Neural progenitor cell (in vitro differentiated cells): ENCODE measurements at regions not wholly inside any gene's neighbourhood (a gene's known extent, or its start where the extent isn't known, plus 50 kb on each side); places are given as distances from the start of the nearest gene placed in this dataset.

Experiments
- DNase-seq: peaks from one replicate; pipeline ENCODE4 v3.0.0-alpha.2; 2016; ENCODE audit warnings: low spot score
- H2AFZ ChIP-seq: fragments of 200-600 bp; sonication (generic); replicated peaks from 2 replicates; pipeline ENCODE4 v1.6.1; 2016; ENCODE audit warnings: antibody characterized with exemption
- H3F3A ChIP-seq: fragments of 200-600 bp; sonication (generic); 2 replicates; pipeline ENCODE4 v1.6.1; 2016; ENCODE audit warnings: antibody characterized with exemption, low read depth
- H3K27ac ChIP-seq: fragments of 200-600 bp; sonication (generic); 2 replicates; pipeline ENCODE4 v1.5.1; 2016; ENCODE audit warnings: mild to moderate bottlenecking
- H3K27me3 ChIP-seq: fragments of 200-600 bp; sonication (generic); 2 replicates; pipeline ENCODE4 v1.6.1; 2016; ENCODE audit warnings: mild to moderate bottlenecking, moderate library complexity
- H3K36me3 ChIP-seq: fragments of 200-600 bp; sonication (generic); 2 replicates; pipeline ENCODE4 v1.5.1; 2016
- H3K4me1 ChIP-seq: fragments of 200-600 bp; sonication (generic); 2 replicates; pipeline ENCODE4 v1.6.1; 2016; ENCODE audit warnings: mixed run types
- H3K4me2 ChIP-seq: fragments of 200-600 bp; sonication (generic); 2 replicates; pipeline ENCODE4 v1.6.1; 2016
- H3K4me3 ChIP-seq: fragments of 200-600 bp; sonication (generic); 2 replicates; pipeline ENCODE4 v1.5.1; 2016
- H3K79me2 ChIP-seq: fragments of 200-600 bp; sonication (generic); 2 replicates; pipeline ENCODE4 v1.6.1; 2016; ENCODE audit warnings: low read depth
- H3K9ac ChIP-seq: fragments of 200-600 bp; sonication (generic); 2 replicates; pipeline ENCODE4 v1.6.1; 2016
- H3K9me3 ChIP-seq: fragments of 200-600 bp; sonication (generic); 2 replicates; pipeline ENCODE4 v1.5.1; 2016; ENCODE audit warnings: low read depth
- H4K20me1 ChIP-seq: fragments of 200-600 bp; sonication (generic); 2 replicates; pipeline ENCODE4 v1.6.1; 2016; ENCODE audit warnings: low read depth
- H3K27ac Mint-ChIP-seq: 3 replicates; pipeline ENCODE4 v1.8.0; 2021; ENCODE audit warnings: mixed read lengths
- H3K27me3 Mint-ChIP-seq: 2 replicates; pipeline ENCODE4 v1.8.0; 2022; ENCODE audit warnings: low read depth, mild to moderate bottlenecking, inconsistent platforms, moderate library complexity, mixed read lengths; ENCODE audit not compliant: insufficient read depth
- H3K36me3 Mint-ChIP-seq: 3 replicates; pipeline ENCODE4 v1.8.0; 2021; ENCODE audit warnings: mixed read lengths
- H3K4me1 Mint-ChIP-seq: 3 replicates; pipeline ENCODE4 v1.8.0; 2021; ENCODE audit warnings: mixed read lengths
- H3K4me3 Mint-ChIP-seq: 3 replicates; pipeline ENCODE4 v1.8.0; 2021; ENCODE audit warnings: mild to moderate bottlenecking, moderate library complexity, mixed read lengths
- H3K9me3 Mint-ChIP-seq: 3 replicates; pipeline ENCODE4 v1.8.0; 2020; ENCODE audit warnings: mixed read lengths
- EZH2 ChIP-seq: fragments of 200-600 bp; sonication (generic); IDR thresholded peaks from 2 replicates; pipeline ENCODE4 v1.6.1; 2017; ENCODE audit warnings: antibody characterized with exemption, mild to moderate bottlenecking, moderate library complexity
- EZH2phosphoT487 ChIP-seq: fragments of 200-600 bp; sonication (generic); IDR thresholded peaks from 2 replicates; pipeline ENCODE4 v1.6.1; 2017; ENCODE audit warnings: antibody characterized with exemption
- TF ChIP-seq, protein P1 (sequence below): fragments of 200-600 bp; sonication (generic); IDR thresholded peaks from 2 replicates; pipeline ENCODE4 v1.5.1; 2017; ENCODE audit warnings: antibody characterized with exemption, mild to moderate bottlenecking

DNA sequence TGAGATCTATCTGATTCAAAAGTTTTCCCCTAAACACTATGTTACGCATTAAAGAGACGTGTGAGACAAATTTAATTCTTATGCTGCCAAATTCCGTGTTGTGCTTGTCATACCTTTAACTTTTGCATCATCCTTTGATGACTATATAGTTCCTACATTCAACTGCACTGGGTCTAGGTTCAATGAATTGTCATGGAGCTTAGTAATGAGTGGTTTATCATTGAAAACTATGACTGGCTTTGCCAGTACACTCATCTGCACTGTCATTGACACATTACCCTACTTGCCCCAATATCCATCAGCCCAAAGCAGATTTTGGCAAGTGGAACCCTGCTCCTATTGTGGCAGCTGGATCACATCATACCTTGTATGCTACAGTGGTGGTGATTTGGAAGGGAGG is 882.9 kb upstream of the SLIT2 start:
- Mint-ChIP-seq H3K9me3 (peaks cover 2% of the 10 kb centered on the region), H3K4me1 (no peaks in the 10 kb centered on the region), H3K36me3 (no peaks in the 10 kb centered on the region), H3K27me3 (no peaks in the 10 kb centered on the region), H3K4me3 (no peak overlapping the region), H3K27ac (no peak overlapping the region)
- no peaks in the 10 kb centered on the region for H3K36me3 ChIP-seq
- no peak for DNase-seq
- no peak overlapping the region for H3K4me2 ChIP-seq
- no peaks in the 10 kb centered on the region for H3K4me1 ChIP-seq
- no peaks in the 10 kb centered on the region for H4K20me1 ChIP-seq
- TF ChIP-seq, protein P1, sequence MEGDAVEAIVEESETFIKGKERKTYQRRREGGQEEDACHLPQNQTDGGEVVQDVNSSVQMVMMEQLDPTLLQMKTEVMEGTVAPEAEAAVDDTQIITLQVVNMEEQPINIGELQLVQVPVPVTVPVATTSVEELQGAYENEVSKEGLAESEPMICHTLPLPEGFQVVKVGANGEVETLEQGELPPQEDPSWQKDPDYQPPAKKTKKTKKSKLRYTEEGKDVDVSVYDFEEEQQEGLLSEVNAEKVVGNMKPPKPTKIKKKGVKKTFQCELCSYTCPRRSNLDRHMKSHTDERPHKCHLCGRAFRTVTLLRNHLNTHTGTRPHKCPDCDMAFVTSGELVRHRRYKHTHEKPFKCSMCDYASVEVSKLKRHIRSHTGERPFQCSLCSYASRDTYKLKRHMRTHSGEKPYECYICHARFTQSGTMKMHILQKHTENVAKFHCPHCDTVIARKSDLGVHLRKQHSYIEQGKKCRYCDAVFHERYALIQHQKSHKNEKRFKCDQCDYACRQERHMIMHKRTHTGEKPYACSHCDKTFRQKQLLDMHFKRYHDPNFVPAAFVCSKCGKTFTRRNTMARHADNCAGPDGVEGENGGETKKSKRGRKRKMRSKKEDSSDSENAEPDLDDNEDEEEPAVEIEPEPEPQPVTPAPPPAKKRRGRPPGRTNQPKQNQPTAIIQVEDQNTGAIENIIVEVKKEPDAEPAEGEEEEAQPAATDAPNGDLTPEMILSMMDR: no peak
- no peak for TF ChIP-seq EZH2phosphoT487
- TF ChIP-seq EZH2: no peak
- no peaks in the 10 kb centered on the region for H3K9me3 ChIP-seq
- H3K9ac ChIP-seq: no peak overlapping the region
- no peak overlapping the region for H3K4me3 ChIP-seq
- H2AFZ ChIP-seq: no peak overlapping the region
- H3F3A ChIP-seq: no peaks in the 10 kb centered on the region
- no peak overlapping the region for H3K27ac ChIP-seq
- H3K27me3 ChIP-seq: no peaks in the 10 kb centered on the region
- H3K79me2 ChIP-seq: no peaks in the 10 kb centered on the region

- Histone ChIP-seq H3K27me3 (no peaks in the 10 kb centered on the region), H3F3A (no peaks in the 10 kb centered on the region), H3K4me2 (no peak overlapping the region), H3K9me3 (no peaks in the 10 kb centered on the region), H3K4me3 (no peak overlapping the region), H2AFZ (no peak overlapping the region), H3K27ac (no peak overlapping the region), H3K79me2 (no peaks in the 10 kb centered on the region), H3K9ac (no peak overlapping the region), H4K20me1 (no peaks in the 10 kb centered on the region), H3K4me1 (no peaks in the 10 kb centered on the region), H3K36me3 (no peaks in the 10 kb centered on the region)
- Mint-ChIP-seq H3K9me3 (peaks cover 2% of the 10 kb centered on the region), H3K4me3 (no peak overlapping the region), H3K27me3 (no peaks in the 10 kb centered on the region), H3K36me3 (no peaks in the 10 kb centered on the region), H3K27ac (no peak overlapping the region), H3K4me1 (no peaks in the 10 kb centered on the region)
- no peak for TF ChIP-seq EZH2phosphoT487
- DNase-seq: no peak
Observed at GRCh38 chr4:19366916-19367315, 884.8 kb upstream of the SLIT2 start.

DNA sequence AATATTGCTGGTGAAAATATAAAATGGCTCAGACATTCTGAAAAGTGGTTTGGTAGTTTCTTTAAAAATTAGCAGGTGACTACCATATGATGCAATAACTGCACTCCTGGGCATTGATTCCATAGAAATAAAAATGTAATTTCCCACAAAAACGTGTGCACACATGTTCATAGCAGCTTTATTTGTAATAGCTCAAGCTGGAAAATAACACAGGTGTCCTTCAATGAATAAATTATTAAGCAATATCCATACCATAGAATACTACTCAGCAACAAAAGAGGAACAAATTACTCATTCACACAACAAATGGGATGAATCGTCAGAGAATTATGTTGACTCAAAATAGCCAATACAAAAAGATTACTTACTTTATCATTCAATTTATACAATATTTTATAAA is 893.7 kb upstream of the SLIT2 start:
- H3K4me2 ChIP-seq: no peak overlapping the region
- no peaks in the 10 kb centered on the region for H3K27me3 Mint-ChIP-seq
- no peak overlapping the region for H3K27ac Mint-ChIP-seq
- no peaks in the 10 kb centered on the region for H3F3A ChIP-seq
- no peak overlapping the region for H3K27ac ChIP-seq
- no peaks in the 10 kb centered on the region for H3K9me3 Mint-ChIP-seq
- H2AFZ ChIP-seq: no peak overlapping the region
- H3K4me3 ChIP-seq: no peak overlapping the region
- no peaks in the 10 kb centered on the region for H3K9me3 ChIP-seq
- H3K36me3 Mint-ChIP-seq: no peaks in the 10 kb centered on the region
- H3K27me3 ChIP-seq: no peaks in the 10 kb centered on the region
- no peak overlapping the region for H3K9ac ChIP-seq
- no peaks in the 10 kb centered on the region for H3K4me1 ChIP-seq
- TF ChIP-seq EZH2phosphoT487 (no peak), EZH2 (no peak)
- TF ChIP-seq, protein P1: no peak
- H3K36me3 ChIP-seq: no peaks in the 10 kb centered on the region
- no peaks in the 10 kb centered on the region for H4K20me1 ChIP-seq
- DNase-seq: no peak
- H3K4me1 Mint-ChIP-seq: no peaks in the 10 kb centered on the region
- H3K79me2 ChIP-seq: no peaks in the 10 kb centered on the region
- H3K4me3 Mint-ChIP-seq: no peak overlapping the region

DNA sequence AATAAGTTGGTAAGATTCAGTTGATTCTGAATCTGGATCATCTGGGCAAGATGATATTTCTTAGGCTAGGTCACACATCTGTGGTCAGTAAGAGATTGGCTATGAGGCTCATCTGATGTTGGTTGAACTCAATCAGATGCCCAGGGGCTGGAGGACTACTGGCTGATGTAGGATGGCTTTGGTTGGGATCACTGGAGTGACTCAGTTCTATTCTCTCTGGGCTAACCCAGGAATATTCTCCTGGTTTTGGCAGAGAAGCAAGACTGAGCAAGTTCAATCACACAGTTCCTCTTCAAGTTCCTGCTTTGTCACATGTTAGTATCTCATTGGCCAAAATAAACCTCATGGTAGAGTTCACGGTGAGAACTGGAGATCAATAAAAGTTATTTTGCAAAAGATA is 902.3 kb upstream of the SLIT2 start:
- TF ChIP-seq EZH2: no peak
- TF ChIP-seq, protein P1: no peak
- no peak for TF ChIP-seq EZH2phosphoT487
- no peak overlapping the region for H3K27ac ChIP-seq
- no peak overlapping the region for H2AFZ ChIP-seq
- H3K27me3 ChIP-seq: no peaks in the 10 kb centered on the region
- no peaks in the 10 kb centered on the region for H3K9me3 Mint-ChIP-seq
- H3F3A ChIP-seq: no peaks in the 10 kb centered on the region
- no peaks in the 10 kb centered on the region for H3K9me3 ChIP-seq
- H3K27ac Mint-ChIP-seq: no peak overlapping the region
- no peaks in the 10 kb centered on the region for H3K36me3 ChIP-seq
- no peak overlapping the region for H3K9ac ChIP-seq
- DNase-seq: no peak
- no peaks in the 10 kb centered on the region for H3K36me3 Mint-ChIP-seq
- H3K27me3 Mint-ChIP-seq: no peaks in the 10 kb centered on the region
- no peaks in the 10 kb centered on the region for H4K20me1 ChIP-seq
- no peaks in the 10 kb centered on the region for H3K79me2 ChIP-seq
- no peak overlapping the region for H3K4me2 ChIP-seq
- H3K4me3 ChIP-seq: no peak overlapping the region
- H3K4me1 ChIP-seq: no peaks in the 10 kb centered on the region
- H3K4me3 Mint-ChIP-seq: no peak overlapping the region
- no peaks in the 10 kb centered on the region for H3K4me1 Mint-ChIP-seq
